COLO668 (cell line): ENCODE measurements at regions not wholly inside any gene's neighbourhood (a gene's known extent, or its start where the extent isn't known, plus 50 kb on each side); places are given as distances from the start of the nearest gene placed in this dataset.
A peak's percentile ranks its signal among the peaks of the same experiment; 100 is the strongest.

Experiments used
- DNase-seq: peaks from one replicate; lab custom pipeline; 2025; ENCODE audit not compliant: unreplicated experiment; lab: John Stamatoyannopoulos, UW

DNA sequence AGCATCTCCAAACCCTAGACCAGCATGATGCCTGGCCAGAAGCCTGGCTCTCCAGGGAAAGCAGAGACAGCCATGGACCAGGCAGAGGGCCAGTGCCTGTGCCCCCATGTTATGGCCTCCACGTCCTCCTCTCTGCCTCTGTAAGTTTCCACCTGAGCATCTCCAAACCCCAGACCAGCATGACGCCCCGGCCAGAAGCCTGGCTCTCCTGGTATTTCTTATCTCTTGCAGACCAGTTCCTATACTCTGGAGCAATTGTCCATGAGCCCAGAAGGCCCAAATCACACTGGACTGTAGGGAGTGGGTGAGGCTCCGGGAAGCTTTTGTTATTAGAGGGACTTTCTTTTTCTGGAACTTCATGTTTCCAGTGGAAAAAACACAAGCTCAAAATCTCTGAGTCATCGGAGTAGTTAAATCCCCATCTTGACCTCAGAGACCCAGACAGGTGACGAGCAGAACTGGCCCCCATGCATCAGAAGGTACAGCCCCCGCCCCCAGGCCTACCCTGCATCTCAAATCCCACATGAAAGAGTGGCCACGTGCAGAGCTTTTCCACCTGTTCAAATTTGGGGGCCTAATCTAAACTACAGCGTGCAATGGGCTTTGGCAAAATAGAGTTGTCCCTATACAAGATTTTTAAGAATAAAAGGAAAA, 110.2 kb upstream of the FOXQ1 start:
- DNase-seq, result no peak

DNA sequence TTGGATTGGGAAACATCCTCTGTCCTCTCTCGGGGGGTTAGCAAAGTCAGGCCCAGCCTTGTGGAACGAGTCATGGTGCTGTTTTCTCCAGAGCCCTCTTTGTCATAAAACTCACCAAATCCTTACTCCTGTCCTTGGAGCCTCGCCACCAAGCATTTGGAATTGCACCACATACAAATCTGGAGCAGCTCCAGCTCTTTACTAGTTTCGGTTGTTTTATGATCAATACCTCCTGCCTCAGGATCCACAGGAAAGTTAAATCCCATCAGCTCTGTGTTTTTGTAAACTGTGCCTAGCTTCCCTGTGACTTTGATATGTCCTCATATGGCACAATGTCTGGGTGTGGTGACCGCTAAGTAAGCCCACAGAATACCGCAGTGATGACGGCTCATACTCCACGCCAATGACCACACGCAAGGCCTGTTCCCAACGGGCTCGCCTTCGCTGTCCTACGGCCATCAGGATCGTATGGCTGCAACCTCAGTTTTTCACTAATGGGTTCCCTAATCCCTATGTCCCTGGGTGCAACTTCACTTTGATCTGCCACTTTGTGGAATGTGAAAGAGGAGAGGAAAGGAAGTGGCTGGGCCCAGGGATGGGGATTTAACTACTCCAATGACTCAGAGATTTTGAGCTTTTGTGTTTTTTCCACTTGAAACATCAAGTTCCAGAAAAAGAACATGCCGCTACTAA, 111.3 kb upstream of the FOXQ1 start:
- no peak for DNase-seq

DNA sequence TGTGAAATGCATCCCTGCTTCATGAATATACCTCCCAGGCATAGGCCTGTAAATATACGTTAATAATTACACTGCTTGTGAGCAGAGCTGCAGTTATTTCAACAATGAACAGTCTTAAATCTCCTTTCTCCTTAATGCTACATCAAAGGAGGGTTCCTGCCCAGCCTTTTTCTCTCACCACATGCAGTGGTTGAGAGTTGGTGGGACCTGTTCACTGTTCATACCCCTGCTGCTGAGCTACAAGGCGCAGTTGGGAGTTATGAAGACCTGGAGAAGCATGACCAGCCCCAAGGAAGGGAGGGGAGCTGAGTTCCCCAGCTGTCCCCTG, 111.9 kb upstream of the FOXQ1 start:
- no peak for DNase-seq

DNA sequence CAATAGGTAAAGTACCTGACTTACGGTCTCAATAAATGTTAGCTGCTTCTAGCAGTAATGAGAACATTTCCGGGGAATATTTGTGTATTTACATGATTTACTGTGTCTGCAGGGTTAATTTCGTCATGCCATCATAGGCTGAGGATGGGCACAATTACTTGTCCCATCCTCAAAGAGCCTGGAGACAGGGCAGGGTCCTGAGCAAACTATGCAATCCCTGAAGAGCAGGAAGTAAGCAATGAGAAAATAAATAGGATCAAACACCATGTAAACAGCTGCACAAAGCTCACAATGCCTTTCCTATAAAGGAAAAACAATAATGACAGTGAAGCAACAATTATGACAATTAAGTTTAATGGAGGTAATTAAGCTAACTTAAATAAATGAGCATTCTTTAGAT, 114.6 kb upstream of the FOXQ1 start:
- no peak for DNase-seq

DNA sequence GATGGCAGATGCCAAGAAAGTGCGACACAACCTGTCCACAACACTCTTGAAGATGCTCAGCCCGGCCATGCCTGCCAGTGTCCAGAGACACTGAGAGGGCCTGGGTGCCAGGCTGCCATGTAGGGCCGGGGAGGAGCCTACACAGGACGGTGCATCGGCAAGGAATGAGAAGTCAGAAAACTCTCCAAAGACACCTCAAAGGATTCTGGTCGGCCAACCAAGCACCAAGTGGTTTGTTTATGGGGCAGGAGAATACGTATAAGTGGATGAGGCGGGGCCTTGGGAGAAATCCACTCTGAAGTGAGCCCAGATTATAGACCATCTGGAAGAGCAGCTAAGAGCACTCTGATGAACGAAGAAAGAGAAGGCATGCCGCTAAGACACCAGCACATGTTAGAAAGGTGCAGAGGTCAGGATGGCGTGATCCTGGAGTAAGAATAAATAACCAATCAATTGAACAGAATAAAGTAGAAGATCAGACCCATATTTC, 120.7 kb upstream of the FOXQ1 start:
- DNase-seq, result no peak

DNA sequence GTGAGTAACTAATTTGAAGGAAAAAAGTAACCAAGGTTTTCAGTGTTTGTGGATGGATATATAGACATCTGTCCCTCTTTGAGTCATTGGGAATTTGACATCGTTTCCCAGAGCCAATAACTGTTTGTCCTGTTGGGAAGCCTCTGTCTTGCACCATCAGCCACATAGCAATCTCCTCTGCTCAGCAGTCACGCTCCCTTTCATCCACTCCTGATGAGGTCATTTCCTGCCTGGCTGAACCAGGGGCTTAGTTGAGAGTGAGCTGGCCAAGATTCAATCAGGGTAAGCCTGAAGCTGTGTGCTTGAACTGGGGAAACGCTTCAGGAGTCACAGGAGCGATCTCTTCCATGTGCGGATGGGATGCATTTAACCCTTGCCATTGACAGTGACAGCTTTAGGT, 121.5 kb upstream of the FOXQ1 start:
- no peak for DNase-seq

DNA sequence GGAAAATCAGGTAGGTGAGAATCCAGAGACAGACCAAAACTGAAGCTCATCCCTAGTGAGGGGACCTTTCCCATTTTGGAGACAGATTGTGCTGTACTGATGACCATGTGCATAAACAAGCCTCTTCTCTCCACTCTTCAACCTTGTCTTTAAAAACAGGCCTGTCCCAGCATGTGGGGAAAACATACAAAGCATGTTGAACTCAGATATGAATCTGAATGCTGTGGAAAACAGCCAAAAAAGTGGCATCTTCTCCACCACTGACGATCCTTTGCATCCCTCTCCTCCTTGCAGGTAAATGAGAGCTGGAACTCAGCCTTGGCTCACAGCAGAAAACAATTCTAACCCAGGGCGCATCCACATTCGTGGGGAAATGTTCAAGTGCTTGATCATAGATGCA, 123.7 kb upstream of the FOXQ1 start:
- no peak for DNase-seq

DNA sequence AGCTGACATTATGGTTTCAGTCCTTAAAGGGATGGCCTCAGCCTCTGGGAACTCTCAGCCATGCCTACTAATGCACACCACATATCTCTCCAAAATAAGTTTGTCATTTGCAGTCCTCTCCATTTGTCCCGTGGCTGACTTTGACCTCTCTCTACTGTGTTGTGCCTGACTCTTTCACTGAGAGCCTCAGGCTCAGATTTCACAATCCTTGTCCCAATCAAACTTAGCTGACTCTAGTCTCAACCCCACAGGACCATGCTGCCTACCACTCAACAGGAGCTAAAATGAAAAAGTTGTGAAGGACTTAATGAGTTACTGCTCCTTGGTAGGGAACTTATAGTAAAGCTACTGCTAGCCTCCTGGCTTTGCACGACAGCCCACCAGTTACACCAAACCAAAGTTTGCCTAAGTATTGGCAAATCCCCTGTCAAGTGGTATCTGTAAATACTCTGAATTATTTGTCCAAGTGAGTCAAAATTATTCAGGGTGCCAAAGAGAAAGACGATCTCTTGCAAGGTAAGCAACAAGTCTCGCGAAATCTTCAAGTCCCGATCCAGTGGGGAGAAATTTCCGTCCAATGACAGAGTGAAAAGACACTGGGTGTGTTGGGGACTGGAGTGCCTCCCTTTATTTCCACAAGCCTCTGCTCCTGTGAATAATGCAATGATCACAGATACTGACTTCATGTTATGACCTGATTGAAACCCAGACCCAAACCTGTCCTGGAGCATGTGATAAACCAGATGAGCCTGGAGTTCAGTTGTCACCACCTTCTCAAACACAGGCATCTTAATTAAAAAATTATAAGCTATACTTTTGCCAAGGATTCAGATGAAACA, 124.4 kb upstream of the FOXQ1 start:
- DNase-seq, result no peak

DNA sequence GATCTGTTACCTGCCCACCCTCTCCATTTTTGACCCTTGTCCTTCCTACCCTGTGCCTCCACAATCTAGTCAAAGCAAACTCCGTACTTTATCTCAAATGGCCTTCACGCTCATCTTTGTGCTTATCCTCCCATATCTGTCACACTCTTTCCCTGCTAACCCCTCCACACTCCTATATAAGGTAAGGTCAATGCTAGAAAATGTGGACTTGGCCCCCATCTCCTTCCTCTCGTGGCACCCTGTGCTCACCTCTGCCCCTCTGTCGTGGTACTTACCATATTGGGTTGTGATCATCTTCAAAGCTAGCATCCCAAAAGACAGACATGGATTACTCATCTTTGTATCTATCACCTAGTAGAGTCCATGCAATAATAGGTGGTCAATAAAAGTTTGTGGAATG, 127.6 kb upstream of the FOXQ1 start:
- DNase-seq, result no peak

DNA sequence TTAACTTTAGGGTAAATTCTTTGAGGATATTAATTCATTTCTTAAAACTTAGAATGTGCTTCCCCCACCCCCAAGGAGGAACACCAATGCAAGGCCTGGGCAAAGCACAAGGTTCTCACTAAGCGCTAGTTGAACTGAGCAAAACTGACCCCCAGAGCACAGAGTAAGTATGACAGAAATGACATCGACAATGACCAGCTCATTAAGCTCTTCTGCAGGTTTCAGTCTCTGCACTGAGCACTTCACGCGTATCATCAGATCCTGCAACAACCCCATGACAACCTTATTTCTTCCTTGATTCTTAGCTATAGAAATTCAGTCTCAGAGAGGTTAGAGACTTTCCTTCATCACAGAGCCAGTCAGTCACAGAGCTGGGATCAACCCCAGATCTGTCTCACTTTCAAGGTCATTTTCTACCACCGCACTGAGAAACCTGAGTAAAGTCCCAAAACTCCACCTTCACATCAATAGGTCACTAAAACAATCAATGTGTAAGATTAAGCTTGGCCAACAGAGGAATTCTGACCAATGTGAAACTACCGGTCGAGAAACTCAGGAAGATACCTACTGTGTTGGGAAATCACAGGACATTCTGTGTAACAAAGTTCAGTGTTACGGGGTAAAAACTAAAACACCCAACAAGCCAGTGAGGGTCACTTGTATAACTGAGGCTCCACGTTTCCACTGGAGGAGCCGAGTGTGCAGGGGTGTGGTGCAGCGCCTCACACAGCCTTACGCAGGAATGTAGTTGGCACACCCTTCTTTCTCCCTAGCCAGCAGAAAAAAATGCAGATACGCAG, 129.0 kb upstream of the FOXQ1 start:
- no peak for DNase-seq

DNA sequence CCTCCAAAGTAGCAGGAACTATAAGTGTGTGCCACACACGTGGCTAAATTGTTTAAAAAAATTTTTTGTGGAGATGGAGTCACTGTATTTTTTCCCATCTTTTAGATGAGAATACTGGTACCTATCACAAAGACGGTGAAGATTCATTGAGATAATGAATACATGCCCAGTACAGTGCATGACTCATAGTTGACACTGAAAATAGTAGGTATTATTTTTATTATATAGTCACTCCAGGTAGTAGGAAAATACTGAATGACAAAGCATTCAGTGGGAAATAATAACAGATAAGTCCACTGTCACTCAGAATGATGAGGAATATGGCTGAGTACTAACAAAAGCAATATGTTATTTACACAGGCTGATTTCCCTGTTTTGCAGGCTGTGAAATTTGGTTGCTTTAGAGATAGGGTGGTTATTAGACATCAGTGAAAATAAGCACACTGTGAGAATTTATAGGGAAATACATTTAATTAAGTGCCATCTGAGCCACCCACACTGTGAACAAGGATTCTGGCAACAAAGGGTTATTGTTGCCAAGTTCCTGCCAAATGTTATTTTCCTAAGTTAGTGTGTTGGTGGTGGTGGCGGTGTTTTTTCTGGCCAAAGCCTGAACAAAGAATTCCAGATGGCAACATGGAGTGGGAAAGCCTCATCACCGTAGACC, 129.8 kb upstream of the FOXQ1 start:
- no peak for DNase-seq

DNA sequence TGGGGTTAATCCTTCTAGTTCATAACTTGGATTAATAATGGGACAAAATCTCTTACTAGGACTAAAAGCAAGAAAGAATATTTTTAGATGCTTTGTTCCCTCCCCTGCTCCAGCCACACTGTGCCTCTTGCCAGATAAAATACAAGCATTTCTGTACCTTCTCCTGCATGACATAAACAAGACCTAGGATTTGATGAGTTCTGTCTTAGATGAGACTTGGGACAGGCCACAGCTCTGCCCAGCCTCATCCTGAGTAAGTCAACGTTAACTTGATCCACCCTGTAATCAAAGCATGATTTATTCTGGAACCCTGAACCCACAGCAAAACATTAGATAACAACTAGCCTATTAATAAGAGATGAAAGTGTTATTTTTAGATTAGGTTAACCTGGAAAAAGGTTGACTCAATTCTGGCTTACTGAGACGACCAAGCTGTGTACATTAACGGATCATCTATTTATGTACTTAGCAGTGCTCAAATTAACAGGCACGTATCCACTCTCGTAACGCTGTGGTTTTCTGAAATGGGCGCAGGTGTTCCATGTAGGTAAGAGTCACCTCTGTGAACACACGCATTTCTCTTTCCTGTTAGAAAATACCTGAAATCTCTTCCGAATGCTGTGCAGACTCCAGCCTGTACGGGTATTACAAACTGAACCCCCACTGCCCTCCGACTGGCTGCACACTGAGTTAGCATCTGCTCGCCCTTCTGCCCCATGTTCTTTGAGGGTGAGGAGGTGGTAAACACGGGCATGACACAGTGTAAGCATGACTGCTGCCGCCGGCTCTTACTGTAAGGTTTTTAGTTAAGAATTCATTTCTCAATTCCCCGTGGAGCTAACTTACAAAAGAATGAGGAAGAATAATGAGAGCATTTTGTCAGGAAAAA, 132.1 kb upstream of the FOXQ1 start:
- DNase-seq, result peak; percentile 2

DNA sequence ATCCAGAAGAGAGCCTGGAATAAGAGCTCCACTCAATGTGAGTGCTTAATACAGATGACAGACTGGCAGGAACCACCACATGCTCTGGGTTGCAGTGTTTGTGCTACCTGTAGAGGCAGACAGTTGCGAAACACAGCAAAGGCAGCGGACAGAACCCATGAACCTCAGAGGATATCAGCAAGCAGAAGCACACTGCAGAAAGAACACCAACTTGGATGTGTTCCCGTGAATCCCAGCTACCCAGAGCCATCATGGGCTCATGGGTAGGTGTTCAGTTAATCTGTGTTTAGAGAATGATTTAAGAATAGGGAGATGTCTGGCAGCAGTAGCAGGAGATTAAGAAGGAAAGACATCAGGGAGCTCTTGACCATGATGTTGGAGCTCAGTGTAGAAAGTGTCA, 133.3 kb upstream of the FOXQ1 start:
- no peak for DNase-seq

DNA sequence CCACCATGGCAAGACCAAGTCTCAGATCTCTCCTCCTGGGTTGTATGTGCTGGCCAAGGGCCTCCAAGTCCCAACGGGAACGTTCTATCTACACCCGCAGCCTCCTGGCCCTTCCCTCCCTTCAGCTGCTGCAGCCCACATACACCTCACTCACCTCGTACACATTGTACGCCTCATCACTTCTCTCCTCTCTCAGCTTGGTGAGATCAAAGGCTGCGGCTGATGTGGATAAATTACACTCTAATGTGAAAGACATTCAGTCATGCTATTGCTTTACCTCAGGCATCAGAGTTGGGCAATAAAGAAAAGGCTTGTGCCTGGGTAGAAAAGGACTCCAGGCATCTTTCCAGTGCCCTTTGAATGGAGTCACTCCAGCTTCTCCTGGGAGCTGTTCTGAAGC, 135.3 kb upstream of the FOXQ1 start:
- DNase-seq, result no peak

DNA sequence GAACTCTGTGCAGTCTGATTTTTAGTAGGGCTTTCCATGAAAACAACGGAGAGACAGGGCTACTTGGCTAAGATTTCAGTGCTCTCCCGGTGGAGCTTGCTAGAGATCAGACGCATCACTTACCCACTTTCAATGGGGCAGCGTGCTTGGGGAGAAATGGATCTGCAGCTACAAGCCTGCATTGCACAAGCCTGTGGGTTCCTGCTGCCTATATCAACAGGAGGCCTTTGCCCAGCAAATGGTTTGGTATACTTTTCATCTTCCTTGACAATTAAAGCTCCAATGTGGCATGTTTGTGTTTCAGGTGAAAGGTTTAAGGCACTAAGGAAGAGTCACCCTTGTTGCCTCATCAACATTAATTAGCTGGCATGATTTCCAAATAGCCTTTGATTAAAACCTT, 136.0 kb upstream of the FOXQ1 start:
- no peak for DNase-seq

DNA sequence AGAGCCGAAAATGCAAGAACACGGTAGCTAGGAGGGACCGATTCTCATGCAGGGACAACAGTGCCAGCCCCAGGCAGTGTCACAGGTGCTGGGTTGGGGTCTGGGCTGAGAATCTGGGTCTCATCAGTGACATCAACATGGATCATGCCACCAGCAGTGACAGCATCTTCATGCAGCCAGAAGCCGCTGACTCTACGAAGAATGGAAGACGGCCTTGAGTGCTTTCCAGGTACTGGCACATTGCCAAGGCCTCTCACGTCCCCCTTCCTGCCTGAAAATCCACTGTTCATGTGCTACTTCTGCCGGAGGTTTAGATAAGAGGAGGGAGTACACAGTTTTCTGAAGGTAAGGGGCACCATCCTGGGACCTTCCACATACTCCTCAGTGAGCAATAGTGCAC, 141.1 kb upstream of the FOXQ1 start:
- peak; percentile 4 for DNase-seq

DNA sequence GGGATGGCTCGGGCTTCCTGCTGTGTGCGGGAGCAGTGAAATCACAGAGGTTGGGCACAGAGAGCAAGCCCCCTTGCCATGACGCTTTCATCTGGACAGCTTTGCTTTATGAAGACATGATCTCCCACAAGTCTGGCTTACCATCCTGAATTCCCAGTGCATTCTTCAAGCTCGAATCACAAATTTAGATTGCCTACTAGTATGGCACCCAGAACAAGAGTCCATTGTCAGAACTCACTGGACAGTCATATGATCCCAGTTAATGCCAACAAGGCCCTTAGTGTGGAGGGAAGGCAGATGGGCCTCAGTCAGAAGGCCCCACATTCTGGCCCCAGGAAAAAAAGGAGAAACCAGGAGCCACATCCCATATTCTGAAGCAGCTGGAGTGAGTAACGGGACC, 147.3 kb upstream of the FOXQ1 start:
- DNase-seq, result no peak

DNA sequence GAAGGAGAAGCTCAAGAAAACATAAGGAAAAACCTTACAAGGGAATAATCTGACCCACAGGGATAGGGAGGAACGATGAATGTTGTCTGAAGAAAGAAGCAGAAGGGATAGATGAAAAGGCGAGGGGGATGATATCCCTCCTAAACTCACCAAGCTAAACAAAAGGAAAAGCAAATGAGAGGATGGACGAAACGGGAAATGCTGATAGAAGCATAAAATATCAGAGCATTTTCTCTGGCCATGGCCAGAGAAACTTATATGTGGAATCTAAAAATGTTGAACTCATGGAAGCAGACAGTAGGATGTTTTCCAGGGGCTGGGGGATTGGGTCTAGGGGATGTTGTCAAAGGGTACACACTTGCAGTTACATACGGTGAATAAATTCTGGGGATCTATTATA, 148.4 kb upstream of the FOXQ1 start:
- no peak for DNase-seq

DNA sequence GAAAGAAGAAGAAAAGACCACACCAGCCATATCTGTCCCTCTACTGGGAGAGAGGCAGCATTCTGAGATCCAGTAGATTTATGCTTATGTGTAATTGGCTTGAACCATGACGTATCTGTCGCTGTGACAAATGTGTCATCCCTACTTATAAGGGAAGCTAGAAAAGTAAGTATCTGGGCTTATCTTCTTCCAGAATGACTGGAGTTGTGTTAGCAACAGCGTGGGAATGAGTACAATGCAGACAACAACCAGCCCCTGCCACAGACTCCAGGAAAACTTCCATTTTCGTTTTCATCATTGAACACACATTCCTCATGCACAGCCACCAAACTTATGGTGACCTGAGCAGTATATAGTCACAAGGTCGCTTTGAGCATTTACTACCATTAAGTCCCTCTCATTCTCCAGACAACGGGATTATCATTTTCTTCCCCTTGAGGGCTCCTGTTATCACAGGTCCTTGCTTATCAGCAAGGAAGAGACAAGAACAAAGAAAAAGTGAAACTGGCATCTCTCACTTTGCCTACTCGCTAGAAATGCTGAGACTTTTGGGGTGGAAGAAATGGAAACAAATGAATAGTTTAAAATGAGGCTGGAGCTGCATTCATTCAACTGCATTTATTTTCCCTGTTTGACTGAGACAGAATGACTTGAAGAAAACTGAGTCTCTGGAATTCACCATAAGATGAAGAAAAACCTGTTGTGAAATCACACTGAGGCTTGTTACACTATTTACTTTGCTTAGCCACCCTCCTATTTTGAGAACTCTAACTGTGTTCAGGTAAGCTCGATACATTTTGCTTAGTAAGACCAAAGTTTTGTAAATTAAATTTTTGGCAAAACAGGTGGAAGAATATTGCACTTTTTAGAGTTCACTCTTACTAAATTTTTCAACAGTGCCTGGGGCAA, 149.3 kb upstream of the FOXQ1 start:
- no peak for DNase-seq
